ENCODE measurements at regions not wholly inside any gene's neighbourhood (a gene's known extent, or its start where the extent isn't known, plus 50 kb on each side); places are given as distances from the start of the nearest gene placed in this dataset.

GRCh38 chr13:53622456-53622855 is 593.8 kb downstream of the OLFM4 start:
- no peak for DNase-seq
- Histone ChIP-seq H3K36me3 (ENCODE audit: control insufficient read depth, insufficient read depth, low read length) (no peaks in the 10 kb centered on the region), H3K27ac (ENCODE audit: low read length) (no peak overlapping the region), H3K4me3 (ENCODE audit: low read length) (no peak overlapping the region), H3K9me3 (ENCODE audit: control insufficient read depth, low read depth, low read length) (no peaks in the 10 kb centered on the region), H3K4me1 (ENCODE audit: control insufficient read depth, insufficient read depth, low read length) (no peaks in the 10 kb centered on the region), H3K27me3 (ENCODE audit: control insufficient read depth, insufficient read depth, low read length) (no peaks in the 10 kb centered on the region)
- 33% methylated on average over 1 of the region's 2 CpGs for WGBS (ENCODE audit: insufficient coverage, low lambda C conversion rate)

- DNase-seq, result no peak
- WGBS (ENCODE audit: insufficient coverage, low lambda C conversion rate), result 100% methylated on average over 1 of the region's 2 CpGs
Observed at GRCh38 chr13:53623146-53623545, 594.5 kb downstream of the OLFM4 start.

GRCh38 chr13:53631511-53631910 is 602.9 kb downstream of the OLFM4 start:
- Histone ChIP-seq H3K4me3 (ENCODE audit: low read length) (no peak overlapping the region), H3K27ac (ENCODE audit: low read length) (no peak overlapping the region), H3K4me1 (ENCODE audit: control insufficient read depth, insufficient read depth, low read length) (no peaks in the 10 kb centered on the region), H3K27me3 (ENCODE audit: control insufficient read depth, insufficient read depth, low read length) (no peaks in the 10 kb centered on the region), H3K36me3 (ENCODE audit: control insufficient read depth, insufficient read depth, low read length) (no peaks in the 10 kb centered on the region), H3K9me3 (ENCODE audit: control insufficient read depth, low read depth, low read length) (no peaks in the 10 kb centered on the region)
- WGBS (ENCODE audit: insufficient coverage, low lambda C conversion rate), result 100% methylated on average over 1 of the region's 2 CpGs
- no peak for DNase-seq

More at GRCh38 chr13:53623146-53623545, 594.5 kb downstream of the OLFM4 start:
- H3K36me3 ChIP-seq (ENCODE audit: control insufficient read depth, insufficient read depth, low read length), result no peaks in the 10 kb centered on the region
- H3K4me3 ChIP-seq (ENCODE audit: low read length), result no peak overlapping the region
- no peak overlapping the region for H3K27ac ChIP-seq (ENCODE audit: low read length)
- H3K9me3 ChIP-seq (ENCODE audit: control insufficient read depth, low read depth, low read length), result no peaks in the 10 kb centered on the region
- H3K4me1 ChIP-seq (ENCODE audit: control insufficient read depth, insufficient read depth, low read length), result no peaks in the 10 kb centered on the region
- no peaks in the 10 kb centered on the region for H3K27me3 ChIP-seq (ENCODE audit: control insufficient read depth, insufficient read depth, low read length)

- Histone ChIP-seq H3K36me3 (ENCODE audit: control insufficient read depth, insufficient read depth, low read length) (no peaks in the 10 kb centered on the region), H3K27me3 (ENCODE audit: control insufficient read depth, insufficient read depth, low read length) (no peaks in the 10 kb centered on the region), H3K27ac (ENCODE audit: low read length) (no peak overlapping the region), H3K9me3 (ENCODE audit: control insufficient read depth, low read depth, low read length) (no peaks in the 10 kb centered on the region), H3K4me1 (ENCODE audit: control insufficient read depth, insufficient read depth, low read length) (no peaks in the 10 kb centered on the region), H3K4me3 (ENCODE audit: low read length) (no peak overlapping the region)
- DNase-seq, result no peak
- whole genome bisulfite sequencing (ENCODE audit: insufficient coverage, low lambda C conversion rate), result no CpG with 5 or more reads among the region's 2 CpGs
Observed at GRCh38 chr13:53638040-53638439, 609.4 kb downstream of the OLFM4 start.

GRCh38 chr13:53642306-53642705 is 613.7 kb downstream of the OLFM4 start:
- Histone ChIP-seq H3K27me3 (ENCODE audit: control insufficient read depth, insufficient read depth, low read length) (no peaks in the 10 kb centered on the region), H3K9me3 (ENCODE audit: control insufficient read depth, low read depth, low read length) (no peaks in the 10 kb centered on the region), H3K27ac (ENCODE audit: low read length) (no peak overlapping the region), H3K4me3 (ENCODE audit: low read length) (no peak overlapping the region), H3K4me1 (ENCODE audit: control insufficient read depth, insufficient read depth, low read length) (no peaks in the 10 kb centered on the region), H3K36me3 (ENCODE audit: control insufficient read depth, insufficient read depth, low read length) (no peaks in the 10 kb centered on the region)
- WGBS (ENCODE audit: insufficient coverage, low lambda C conversion rate), result no CpG with 5 or more reads among the region's 3 CpGs
- DNase-seq, result no peak

GRCh38 chr13:53648673-53649072 is 620.1 kb downstream of the OLFM4 start:
- Histone ChIP-seq H3K27ac (ENCODE audit: low read length) (no peak overlapping the region), H3K4me3 (ENCODE audit: low read length) (no peak overlapping the region), H3K4me1 (ENCODE audit: control insufficient read depth, insufficient read depth, low read length) (no peaks in the 10 kb centered on the region), H3K27me3 (ENCODE audit: control insufficient read depth, insufficient read depth, low read length) (no peaks in the 10 kb centered on the region), H3K36me3 (ENCODE audit: control insufficient read depth, insufficient read depth, low read length) (no peaks in the 10 kb centered on the region), H3K9me3 (ENCODE audit: control insufficient read depth, low read depth, low read length) (no peaks in the 10 kb centered on the region)
- DNase-seq, result no peak
- no CpG with 5 or more reads among the region's 3 CpGs for WGBS (ENCODE audit: insufficient coverage, low lambda C conversion rate)

GRCh38 chr13:53672005-53672404 is 643.4 kb downstream of the OLFM4 start:
- 89% methylated on average over 2 of the region's 2 CpGs for WGBS (ENCODE audit: insufficient coverage, low lambda C conversion rate)
- DNase-seq, result no peak

GRCh38 chr13:53683146-53683545 is 654.5 kb downstream of the OLFM4 start:
- no peak for DNase-seq
- Histone ChIP-seq H3K4me1 (ENCODE audit: control insufficient read depth, insufficient read depth, low read length) (no peaks in the 10 kb centered on the region), H3K27me3 (ENCODE audit: control insufficient read depth, insufficient read depth, low read length) (no peaks in the 10 kb centered on the region), H3K4me3 (ENCODE audit: low read length) (no peak overlapping the region), H3K27ac (ENCODE audit: low read length) (no peak overlapping the region), H3K36me3 (ENCODE audit: control insufficient read depth, insufficient read depth, low read length) (no peaks in the 10 kb centered on the region), H3K9me3 (ENCODE audit: control insufficient read depth, low read depth, low read length) (no peaks in the 10 kb centered on the region)
- WGBS (ENCODE audit: insufficient coverage, low lambda C conversion rate), result 100% methylated on average over 1 of the region's 1 CpG

More at GRCh38 chr13:53672005-53672404, 643.4 kb downstream of the OLFM4 start:
- no peaks in the 10 kb centered on the region for H3K36me3 ChIP-seq (ENCODE audit: control insufficient read depth, insufficient read depth, low read length)
- H3K4me1 ChIP-seq (ENCODE audit: control insufficient read depth, insufficient read depth, low read length), result no peaks in the 10 kb centered on the region
- no peak overlapping the region for H3K27ac ChIP-seq (ENCODE audit: low read length)
- H3K27me3 ChIP-seq (ENCODE audit: control insufficient read depth, insufficient read depth, low read length), result no peaks in the 10 kb centered on the region
- H3K4me3 ChIP-seq (ENCODE audit: low read length), result no peak overlapping the region
- H3K9me3 ChIP-seq (ENCODE audit: control insufficient read depth, low read depth, low read length), result no peaks in the 10 kb centered on the region

DNA sequence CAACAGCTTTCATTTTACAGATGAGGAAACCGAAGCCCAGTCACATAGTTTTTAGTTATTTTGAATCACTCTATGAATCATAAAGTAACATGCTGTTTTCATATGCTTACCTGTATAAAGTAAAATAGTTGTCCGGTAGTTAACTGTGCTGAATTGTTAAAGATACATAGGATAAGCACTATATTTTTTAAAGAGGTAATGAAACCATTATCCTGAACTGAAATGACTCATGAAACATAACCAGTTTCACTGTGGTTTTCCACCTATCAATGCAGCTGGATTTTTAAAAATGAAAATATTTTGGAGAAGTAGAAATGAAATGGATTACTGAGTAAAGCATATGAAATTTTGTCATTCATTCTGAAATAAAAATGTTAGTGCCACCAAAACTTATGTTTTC is 655.0 kb downstream of the OLFM4 start:
- Histone ChIP-seq H3K4me1 (ENCODE audit: control insufficient read depth, insufficient read depth, low read length) (no peaks in the 10 kb centered on the region), H3K36me3 (ENCODE audit: control insufficient read depth, insufficient read depth, low read length) (no peaks in the 10 kb centered on the region), H3K4me3 (ENCODE audit: low read length) (no peak overlapping the region), H3K9me3 (ENCODE audit: control insufficient read depth, low read depth, low read length) (no peaks in the 10 kb centered on the region), H3K27me3 (ENCODE audit: control insufficient read depth, insufficient read depth, low read length) (no peaks in the 10 kb centered on the region), H3K27ac (ENCODE audit: low read length) (no peak overlapping the region)
- WGBS (ENCODE audit: insufficient coverage, low lambda C conversion rate), result 100% methylated on average over 1 of the region's 2 CpGs
- no peak for DNase-seq

DNA sequence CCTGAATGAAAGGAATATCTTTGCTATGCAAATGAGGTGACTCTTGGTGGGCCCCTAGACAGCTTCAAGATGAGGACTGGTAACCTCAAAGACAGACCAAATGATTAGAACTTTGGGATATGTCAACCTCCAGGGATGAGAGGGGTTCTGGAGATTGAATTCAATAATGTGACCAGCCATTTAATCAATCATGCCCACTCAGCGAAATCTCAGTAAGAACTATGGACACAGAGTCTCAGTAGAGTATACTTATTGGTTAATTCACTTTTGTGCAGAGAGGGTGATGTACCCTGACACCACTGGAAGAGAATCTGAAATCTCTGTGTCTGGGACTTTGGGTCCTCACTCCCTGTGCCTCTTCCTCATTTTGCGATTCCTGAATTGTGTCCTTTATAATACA is 662.8 kb downstream of the OLFM4 start:
- H3K4me1 ChIP-seq (ENCODE audit: control insufficient read depth, insufficient read depth, low read length), result no peaks in the 10 kb centered on the region
- no peaks in the 10 kb centered on the region for H3K36me3 ChIP-seq (ENCODE audit: control insufficient read depth, insufficient read depth, low read length)
- no peak for DNase-seq
- H3K9me3 ChIP-seq (ENCODE audit: control insufficient read depth, low read depth, low read length), result no peaks in the 10 kb centered on the region
- H3K27me3 ChIP-seq (ENCODE audit: control insufficient read depth, insufficient read depth, low read length), result no peaks in the 10 kb centered on the region
- WGBS (ENCODE audit: insufficient coverage, low lambda C conversion rate), result no CpG with 5 or more reads among the region's 2 CpGs
- no peak overlapping the region for H3K27ac ChIP-seq (ENCODE audit: low read length)
- H3K4me3 ChIP-seq (ENCODE audit: low read length), result no peak overlapping the region

DNA sequence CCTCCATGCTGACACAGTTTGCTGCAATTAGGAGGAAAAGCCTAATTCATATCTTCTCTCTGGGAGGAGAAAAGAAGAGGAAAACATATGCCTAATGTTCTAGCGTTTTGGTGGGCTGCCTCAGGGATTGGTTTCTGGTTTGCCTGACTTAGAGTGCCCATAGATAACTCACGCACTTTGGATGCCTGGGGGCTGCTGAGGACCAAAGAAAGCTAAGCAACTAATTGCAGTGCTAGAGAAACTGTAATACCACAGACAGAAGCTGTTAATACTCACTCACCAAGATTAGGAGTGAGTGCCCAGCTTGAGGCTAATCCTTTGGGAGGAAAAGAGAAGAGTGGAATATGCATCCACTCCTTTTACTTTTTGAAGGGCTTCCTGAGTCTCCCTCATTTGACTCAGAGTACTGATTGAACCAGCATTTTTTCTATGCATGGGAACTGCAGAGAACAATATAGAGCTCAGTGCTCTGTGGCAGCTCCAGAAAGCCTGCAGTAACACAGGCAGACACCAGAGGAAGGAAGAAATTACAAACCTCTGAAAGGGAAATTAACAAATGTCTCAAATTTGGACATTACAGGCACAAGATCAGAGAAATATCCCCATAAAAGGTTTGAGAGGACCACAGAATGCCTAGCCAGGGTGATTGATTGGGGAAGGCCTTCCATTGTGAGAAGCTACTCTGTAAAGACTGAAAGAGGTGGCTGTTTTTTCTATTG is 666.4 kb downstream of the OLFM4 start:
- H3K4me1 ChIP-seq (ENCODE audit: control insufficient read depth, insufficient read depth, low read length), result no peaks in the 10 kb centered on the region
- no peaks in the 10 kb centered on the region for H3K36me3 ChIP-seq (ENCODE audit: control insufficient read depth, insufficient read depth, low read length)
- no CpG with 5 or more reads among the region's 2 CpGs for WGBS (ENCODE audit: insufficient coverage, low lambda C conversion rate)
- H3K9me3 ChIP-seq (ENCODE audit: control insufficient read depth, low read depth, low read length), result no peaks in the 10 kb centered on the region
- no peaks in the 10 kb centered on the region for H3K27me3 ChIP-seq (ENCODE audit: control insufficient read depth, insufficient read depth, low read length)
- no peak overlapping the region for H3K27ac ChIP-seq (ENCODE audit: low read length)
- no peak overlapping the region for H3K4me3 ChIP-seq (ENCODE audit: low read length)
- no peak for DNase-seq
